ENCODE measurements at regions not wholly inside any gene's neighbourhood (a gene's known extent, or its start where the extent isn't known, plus 50 kb on each side); places are given as distances from the start of the nearest gene placed in this dataset.
"Not testable (repeated sequence)": the region's sequence is repeated elsewhere in the genome, so short reads cannot be mapped to it uniquely, and the experiment has no call there.

DNA sequence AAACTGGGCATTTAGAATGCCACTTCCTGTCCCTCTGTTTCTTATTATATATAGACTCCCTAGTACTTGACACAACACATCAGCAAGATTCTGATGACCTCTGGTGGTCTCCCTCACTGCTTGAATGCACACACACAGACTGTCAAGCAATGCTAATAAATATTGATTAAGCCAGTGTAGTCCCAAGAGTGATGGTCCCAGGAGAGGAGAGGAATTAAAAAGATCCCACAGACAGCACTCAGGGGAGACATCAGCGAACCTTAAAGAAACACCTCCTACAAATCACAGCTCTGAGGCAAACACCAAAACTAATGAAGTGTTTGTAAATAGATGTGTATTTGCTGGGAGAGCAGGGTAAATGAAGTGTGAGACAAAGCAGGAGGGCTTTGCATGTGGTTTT lies 1291.2 kb downstream of the XPNPEP1 start:
- no peak for DNase-seq

DNA sequence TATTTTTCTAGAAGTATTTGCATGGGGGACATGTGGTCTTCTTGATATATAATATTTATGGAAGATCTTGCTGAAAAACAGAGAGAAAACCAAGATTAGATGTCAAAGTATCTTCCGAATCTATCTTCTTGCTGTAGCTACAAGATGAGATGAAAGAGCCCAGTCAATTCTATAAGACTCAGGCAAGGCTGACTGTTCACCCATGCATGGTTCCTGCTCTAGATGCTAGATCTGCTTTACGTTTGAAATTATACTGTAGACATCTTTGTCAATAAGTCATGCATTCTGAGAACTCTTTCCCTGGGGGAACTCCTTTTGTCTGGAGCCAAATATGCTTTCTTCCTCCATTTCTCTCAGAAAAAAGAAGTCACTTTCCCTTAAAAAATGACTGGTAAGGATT lies 1292.0 kb downstream of the XPNPEP1 start:
- no peak for DNase-seq

DNA sequence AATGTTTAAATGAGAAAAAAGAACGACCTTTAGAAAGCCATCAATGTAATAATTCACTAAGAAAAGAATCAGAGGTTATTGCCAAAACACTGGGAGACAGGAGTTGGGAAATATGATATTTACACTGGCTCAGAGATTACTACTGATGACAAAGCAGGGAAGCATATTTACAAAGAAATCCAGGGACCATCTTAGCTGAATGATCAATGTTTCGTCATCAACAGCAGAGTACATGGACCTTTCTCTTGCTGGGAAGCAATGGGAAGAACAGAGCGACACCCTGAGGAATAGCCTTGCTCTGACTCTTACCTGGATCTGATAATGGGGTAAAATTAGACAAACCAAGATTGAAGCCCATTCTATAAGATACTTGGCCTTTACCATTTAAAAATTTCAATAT lies 1293.5 kb downstream of the XPNPEP1 start:
- DNase-seq: no peak

DNA sequence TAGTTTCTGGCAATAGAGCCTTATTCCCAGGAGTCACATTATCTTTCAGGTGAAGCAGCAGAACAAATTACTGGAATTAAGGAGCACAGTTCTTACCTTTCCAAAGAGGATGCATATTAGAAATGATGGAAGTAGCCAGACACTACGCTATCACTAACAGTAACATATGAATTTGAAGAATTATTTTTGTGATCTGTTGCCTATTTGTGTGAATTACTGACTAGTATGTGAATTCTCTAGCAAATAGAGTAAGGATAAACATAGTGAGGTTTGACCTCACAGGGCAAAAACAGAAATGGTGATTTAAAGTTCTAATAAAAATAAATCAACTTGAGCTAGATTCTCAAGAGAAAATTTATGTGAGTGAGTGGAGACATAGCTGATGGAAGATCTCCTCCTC lies 1299.3 kb downstream of the XPNPEP1 start:
- DNase-seq: no peak

DNA sequence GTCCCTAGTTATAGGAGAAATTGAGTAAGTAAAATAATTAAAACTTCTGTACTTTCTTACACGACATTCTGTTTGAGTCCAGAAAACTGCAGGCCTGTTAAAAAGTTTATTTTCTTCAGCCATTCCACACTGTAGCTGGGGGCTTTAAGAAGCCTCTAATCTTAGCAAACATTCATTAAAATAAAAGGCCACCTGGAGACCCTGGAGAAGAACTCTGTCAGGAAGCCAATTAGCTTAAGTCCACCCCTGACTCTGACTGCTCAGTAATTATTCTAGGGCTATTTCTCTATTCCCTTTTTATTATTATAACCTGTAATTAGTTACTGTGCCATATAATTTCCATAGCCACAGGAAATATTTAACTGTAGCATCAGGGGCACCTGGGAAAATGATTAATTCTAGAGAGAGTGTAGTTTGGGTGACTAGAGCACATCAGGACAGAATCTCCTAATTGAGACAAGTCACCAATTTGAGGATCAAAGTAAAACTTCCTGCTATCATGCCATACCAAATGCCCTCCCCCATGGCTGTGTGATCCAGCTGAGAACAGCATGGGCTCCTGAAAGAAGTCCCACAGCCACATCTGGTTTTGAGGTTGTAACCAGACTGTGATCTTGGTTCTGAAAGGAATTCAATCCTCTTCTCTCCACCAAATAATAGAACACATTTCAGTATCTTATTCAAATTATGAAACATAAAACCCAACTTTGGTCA lies 1302.3 kb downstream of the XPNPEP1 start:
- no peak for DNase-seq

DNA sequence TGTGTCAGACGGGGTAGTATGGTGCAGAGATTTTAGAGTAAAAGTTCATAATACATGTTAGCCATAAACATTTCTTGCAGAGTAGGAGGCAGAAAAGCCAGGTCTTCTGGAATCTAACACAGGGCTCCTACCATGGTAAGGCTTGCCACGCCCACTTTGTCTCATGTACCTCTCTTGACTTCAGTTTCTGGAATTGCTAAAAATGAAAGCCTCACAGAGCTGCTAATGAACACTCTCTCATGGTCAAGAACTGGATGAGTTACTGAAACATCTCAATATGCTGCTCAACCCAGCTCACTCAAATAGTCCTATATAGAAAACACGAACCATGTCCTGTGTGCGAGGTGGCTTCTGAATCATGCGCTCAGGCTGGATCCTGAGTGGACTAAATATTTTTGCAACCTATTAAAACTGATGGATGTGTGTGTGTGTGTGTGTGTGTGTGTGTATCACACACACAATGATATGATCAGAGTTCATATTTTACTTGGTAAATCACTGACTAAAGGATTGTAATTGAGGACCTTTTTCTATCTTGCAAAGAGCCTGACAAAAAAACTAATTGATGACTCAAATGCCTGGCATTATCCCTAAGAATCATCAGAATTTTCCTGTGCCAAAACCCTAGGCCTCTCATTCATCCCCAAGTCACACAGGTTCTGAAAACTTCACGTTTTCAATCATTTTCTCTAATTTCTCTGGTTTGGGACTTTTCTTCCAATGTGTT lies 1306.6 kb downstream of the XPNPEP1 start:
- no peak for DNase-seq

DNA sequence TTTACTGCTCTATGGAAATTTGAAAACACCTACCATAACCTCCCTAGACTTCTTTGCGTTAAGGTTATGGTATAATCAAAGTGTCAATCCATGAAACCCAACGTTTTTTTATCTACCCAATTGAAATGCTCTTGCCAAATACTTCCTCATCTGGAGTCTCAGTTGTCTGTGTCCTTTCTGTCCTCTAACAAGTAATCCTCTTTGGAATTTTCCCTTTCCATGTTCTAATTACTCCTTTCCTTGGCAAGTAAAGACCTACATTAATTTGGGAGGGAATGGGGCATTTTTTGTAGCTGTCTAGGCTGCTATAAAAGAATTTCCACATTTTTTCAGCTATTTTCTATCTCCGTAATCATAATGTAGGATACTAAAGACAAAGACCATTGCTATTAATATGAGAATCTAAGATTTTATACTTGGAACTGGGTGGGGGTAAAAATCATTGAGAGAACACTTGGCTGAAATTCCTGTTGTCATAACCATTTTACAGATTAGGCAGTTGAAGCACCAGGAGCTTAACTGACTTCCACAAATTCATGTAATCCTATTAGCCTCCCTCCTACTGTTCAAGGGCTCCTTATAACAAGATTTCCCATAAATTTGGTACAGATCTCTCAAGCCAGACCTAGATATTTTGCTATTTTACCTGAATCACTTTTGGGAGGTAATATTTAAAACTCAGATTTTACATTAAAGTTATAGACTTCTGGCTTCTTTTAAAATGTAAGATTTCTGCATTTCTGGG lies 1307.6 kb downstream of the XPNPEP1 start:
- no peak for DNase-seq

DNA sequence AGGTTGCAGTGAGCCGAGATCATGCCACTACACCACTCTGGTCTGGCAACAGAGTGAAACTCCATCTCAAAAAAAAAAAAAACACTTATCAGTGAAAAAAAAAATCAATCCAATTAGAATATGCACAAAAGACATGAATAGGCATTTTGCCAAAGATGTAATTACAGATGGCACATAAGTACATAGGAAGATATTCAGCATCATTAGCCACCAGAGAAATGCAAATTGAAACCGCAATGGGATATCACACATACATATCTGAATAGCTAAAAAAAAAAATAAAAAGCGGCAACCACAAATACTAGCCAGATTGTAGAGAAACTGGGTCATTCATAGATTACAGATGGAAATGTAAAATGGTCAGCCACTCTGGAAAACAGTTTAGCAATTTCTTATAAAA lies 1310.8 kb downstream of the XPNPEP1 start:
- DNase-seq: no peak

DNA sequence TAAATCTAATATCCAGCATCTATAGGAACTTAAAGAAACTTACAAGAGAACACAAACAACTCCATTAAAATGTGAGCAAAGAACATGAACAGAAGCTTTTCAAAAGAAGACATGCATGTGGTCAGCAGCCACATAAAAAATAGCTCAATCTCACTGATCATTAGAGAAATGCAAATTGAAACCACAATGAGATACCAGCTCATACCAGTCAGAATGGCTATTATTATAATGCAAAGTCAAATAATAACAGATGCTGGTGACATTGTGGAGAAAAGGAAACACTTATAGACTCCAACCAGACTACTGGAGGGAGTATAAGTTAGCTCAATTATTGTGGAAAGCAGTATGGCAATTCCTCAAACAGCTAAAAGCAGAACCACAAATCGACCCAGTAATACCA lies 1314.5 kb downstream of the XPNPEP1 start:
- no peak for DNase-seq

DNA sequence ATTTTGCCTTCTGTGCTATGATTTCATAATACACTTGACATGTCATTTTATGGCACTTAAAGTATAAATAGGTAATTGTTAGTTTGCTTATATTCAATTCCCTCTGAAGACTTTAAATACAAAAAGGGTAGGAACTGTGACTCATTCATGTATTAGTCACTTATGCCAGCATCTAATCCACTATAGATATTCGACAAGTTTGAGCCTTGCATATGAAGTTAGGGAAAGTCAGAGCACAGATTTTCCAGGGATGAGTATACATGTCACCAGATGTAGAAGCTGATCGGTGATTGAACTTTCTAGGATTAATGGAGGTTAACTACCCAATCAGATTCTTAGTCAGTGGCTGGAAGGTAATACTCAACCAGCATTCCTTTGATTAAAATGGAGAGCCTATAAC lies 1321.5 kb downstream of the XPNPEP1 start:
- DNase-seq: no peak

DNA sequence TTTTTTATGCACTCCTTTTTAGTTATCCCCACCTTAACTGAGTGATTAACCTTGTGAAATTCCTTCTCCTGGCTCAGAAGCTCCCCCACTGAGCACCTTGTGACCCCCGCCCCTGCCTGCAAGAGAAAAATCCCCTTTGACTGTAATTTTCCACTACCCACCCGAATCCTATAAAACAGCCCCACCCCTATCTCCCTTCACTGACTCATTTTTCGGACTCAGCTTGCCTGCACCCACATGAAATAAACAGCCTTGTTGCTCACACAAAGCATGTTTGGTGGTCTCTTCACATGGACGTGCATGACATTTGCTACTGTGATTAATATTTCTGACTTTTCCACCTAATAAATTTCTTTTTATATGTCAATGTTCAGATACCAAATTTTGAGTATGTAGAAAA lies 1322.8 kb downstream of the XPNPEP1 start:
- DNase-seq: not testable (repeated sequence)

DNA sequence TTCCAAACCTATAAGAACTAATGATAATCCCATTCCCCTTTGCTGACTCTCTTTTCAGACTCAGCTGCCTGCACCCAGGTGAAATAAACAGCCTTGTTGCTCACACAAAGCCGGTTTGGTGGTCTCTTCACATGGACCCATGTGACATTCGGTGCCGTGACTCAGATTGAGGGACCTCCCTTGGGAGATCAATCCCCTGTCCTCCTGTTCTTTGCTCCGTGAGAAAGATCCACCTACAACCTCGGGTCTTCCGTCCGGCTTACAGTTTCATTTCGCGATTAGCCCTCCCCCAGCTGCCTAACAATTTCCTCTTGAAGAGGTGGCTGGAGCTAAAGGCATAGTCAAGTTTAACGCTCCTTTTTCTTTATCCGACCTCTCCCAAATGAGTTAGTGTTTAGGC lies 1324.0 kb downstream of the XPNPEP1 start:
- DNase-seq: not testable (repeated sequence)

DNA sequence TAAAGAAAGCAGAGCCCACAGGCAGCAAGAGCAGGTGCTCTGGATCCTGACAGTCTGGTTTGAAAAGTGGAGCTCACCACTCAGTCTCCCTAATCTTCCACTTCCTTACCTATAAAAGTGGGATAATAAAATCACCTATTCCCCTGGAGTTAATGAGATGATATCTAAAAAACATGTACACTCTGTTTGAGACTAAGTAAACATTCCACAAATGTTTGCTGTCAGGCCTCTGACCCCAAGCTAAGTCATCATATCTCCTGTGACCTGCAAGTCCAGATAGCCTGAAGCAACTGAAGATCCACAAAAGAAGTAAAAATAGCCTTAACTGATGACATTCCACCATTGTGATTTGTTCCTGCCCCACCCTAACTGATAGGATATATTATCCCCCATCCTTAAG lies 1324.5 kb downstream of the XPNPEP1 start:
- DNase-seq: no peak

DNA sequence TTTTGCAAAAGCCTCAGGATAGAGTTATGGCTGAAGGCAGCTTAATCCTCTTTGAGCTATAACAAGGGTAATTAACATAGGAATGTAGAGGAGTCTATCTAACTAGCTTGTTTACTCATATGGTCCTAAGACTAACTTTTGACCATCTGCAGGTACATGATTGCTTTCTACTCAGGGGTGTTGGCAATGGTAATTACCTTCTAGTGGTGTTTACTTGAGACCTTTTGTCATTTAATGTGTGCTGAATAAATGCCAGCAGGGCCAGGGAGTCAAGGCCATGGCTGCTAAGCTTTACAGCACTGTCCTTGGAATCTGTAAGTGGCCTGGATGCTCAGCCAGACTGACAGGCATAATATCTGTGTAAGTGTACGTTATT lies 1325.0 kb downstream of the XPNPEP1 start:
- no peak for DNase-seq

DNA sequence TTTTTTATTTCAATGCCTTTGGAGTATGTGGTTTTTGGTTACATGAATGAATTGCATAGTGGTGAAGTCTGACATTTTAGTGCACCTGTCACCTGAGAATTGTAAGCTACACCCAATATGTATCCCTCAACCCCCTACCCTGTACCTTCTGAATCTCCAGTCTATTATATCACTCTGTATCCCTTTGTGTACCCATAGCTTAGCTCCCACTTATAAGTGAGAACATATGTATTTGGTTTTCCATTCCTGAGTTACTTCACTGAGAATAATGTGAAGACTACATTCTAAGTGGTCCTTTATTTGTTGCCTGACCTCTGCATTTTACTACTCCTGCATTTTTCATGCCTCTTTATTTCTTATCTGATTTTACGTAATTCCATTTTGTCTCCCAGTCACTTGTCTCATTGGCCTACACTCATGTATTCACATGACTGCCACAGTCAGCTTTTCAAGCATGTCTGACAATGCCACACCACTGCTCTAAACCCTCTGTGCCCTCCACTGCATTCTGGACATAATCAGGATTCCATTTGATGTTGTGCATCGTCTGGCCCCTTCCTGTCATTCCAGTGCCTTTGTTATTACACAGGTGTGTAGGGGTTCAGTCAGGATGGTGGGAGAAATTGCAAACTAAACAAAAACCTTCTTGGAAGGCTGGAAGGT lies 1325.5 kb downstream of the XPNPEP1 start:
- DNase-seq: no peak

DNA sequence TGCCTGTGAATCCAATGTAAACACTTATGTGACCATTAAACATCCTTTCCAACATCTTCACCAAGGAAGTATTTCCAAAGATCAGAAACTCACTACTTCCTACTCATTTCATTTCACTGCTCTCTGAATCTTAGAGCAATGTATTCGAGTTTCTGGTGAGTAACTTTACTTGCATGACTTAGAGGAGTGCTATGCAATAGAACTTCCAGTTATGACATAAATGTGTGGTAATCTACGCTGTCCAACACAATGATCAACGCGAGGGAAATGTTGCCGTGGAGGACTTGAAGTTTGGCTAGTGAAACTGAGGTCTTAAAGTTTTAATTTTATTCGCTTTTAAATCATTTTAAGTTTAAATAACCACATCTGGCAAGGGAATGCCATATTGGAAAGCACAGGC lies 1326.3 kb downstream of the XPNPEP1 start:
- DNase-seq: no peak

DNA sequence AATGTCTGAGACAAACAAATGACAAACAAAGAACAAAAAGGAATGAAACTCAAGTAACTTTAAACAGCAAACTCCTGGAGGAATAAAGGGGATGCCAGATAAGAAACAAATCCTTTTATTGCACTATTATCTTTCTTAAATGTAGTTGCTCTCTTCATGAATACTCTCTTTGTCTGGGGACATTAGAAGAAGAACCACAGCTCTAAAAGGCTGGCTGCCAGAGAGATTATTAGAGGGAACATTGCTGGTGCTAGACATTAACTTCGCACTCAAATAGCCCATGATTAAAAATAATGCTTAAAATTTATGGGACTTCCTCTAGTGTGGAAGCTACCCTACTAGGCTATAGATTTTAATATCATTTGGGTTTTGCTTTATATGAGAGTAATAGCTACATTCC lies 1330.4 kb downstream of the XPNPEP1 start:
- no peak for DNase-seq

DNA sequence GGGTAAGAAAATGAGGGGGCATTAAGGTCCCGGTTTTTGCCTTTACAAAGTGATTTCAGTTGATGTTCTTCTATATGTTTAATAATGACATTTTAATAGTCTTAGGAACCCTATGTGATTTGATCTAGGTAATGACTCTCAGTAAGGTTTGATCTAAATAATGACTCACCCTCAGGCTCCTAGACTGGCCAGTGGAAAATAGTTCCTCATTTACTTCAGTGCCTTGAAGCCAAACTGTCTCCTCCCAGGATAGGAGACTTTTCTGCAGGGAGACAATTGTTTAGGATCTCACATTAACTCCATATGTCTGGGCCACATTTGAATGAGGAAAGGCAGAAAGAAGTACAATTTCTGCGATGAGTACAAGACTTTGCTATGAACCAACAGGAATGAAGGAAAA lies 1331.9 kb downstream of the XPNPEP1 start:
- DNase-seq: no peak

DNA sequence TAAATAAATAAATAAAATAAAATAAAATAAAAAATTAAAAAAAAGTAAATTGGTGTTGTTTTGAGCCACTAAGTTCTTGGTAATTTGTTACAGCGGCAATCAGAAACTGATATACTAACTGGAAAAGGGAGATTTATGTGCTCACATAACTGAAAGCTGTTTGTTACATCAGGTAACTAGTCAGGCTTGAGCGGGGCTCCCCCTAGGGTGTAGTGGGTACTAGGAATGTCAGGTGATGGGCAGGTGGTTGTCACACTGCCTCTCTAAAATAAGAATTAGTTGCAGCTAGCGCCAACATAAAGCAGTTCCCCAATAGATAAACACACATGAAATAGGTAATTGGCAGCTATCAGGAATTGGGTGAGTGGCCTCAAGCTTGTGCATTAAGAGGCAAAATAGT lies 1336.9 kb downstream of the XPNPEP1 start:
- no peak for DNase-seq

DNA sequence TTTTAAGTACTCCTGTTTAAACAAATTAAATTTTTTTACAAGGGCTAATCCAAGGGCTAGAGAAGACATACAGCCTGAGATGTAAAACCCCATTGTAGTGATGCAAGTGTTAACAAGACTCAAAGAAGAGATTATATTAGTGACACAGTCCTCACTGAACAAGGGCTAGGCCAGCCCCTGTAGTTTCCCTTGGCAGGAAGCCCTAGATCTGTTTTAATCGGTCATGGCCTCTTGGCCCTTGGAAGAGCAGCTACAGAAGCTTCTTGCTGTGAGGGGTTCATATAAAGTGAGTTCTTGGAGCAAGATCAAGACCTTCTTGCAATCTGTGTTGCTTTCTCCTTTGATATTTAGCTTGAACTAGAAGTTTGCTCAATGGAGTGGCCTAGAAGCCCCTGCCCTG lies 1339.4 kb downstream of the XPNPEP1 start:
- no peak for DNase-seq

DNA sequence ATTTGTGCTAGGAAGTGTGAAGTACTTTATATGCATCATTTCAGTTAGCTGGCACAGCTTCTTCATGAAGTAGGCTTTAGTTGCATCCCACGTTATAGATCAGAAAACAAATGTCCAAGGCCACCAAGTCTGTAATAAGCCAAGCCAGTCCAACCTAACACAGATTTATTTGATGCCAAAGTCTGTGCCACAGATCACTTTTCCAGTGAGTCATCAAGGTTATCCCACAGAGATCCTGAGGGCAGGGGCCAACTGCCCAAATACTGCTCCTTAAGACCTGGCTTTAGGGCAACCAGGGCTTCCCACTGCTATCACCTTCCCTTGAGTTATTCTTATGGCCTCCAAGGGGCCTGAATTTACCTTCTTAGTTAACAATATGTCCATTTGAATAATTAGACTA lies 1340.4 kb downstream of the XPNPEP1 start:
- no peak for DNase-seq

DNA sequence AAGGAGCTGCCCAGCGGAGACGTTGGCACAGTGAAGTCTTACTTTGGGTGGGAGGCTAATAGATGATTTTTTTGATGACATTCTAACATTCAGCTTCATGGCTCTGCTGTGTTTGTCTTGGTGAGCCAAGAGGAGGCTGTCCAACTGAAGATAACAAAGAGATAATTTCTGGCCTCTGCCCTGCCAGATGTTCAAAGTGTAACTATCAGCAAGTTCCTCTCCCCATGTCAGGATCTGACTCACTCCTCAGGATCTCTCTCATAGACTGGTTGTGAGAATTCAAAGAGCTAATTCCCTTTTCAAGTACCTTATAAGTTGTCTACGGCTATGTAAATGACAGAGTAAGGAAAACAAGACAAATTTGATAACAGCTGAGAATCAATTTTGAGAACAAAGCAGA lies 1340.9 kb downstream of the XPNPEP1 start:
- no peak for DNase-seq

DNA sequence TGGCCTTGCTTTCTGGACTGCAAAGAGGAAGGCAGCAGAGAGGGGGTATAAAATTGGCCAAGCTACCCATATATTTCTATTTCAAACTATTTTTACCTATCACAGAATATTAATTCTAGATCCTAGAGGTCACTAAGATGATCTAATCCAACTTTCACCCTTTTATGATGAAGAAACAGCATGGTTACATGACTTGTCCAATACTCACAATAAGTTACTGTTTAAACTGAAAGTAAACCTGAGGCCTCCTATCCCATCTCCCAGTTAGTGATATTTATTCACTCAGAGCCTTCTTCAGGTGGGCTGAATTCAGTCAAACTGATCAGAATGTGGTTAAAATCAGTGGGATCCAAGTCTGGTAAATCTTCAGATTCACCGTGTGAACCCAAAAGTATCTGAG lies 1345.1 kb downstream of the XPNPEP1 start:
- no peak for DNase-seq

DNA sequence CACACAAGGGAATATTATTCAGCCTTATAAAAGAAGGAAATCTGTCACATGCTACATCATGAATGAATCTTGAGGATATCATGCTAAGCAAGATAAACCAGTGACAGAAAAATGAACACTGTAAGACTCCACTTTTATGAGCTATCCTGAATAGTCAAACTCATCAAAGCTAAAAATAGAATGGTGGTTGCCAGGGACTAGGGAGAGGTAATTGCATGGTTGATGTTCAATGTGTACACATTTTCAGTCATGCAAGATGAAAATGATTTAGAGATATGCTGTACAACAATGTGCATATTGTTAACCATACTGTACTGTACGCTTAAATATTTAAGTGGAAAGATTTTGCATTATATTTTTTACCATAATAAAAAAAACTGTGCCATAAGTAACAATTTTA lies 1349.1 kb downstream of the XPNPEP1 start:
- no peak for DNase-seq
